H1 (cell line): ENCODE measurements at regions not wholly inside any gene's neighbourhood (a gene's known extent, or its start where the extent isn't known, plus 50 kb on each side); places are given as distances from the start of the nearest gene placed in this dataset.

Experiments
- CTCF ChIA-PET: fragments of 300-600 bp; sonication (Branson Sonifier 250); formaldehyde crosslinking; loops from one replicate; lab custom pipeline; 2021; ENCODE audit not compliant: partially characterized antibody; lab: Charles Lee
- POLR2A ChIA-PET: fragments of 300-600 bp; sonication (Branson Sonifier 250); formaldehyde crosslinking; loops from one replicate; lab custom pipeline; 2021; ENCODE audit warnings: inconsistent platforms; ENCODE audit not compliant: partially characterized antibody; lab: Charles Lee
- DNase-seq, 2 experiments: peaks; one replicate each; pipeline versions ENCODE4 v3.0.0 to v3.0.0-alpha.2; 2010 to 2022; ENCODE audit warnings: low spot score in 2 of 2, low read depth in 1 of 2, mixed read lengths in 1 of 2
- FAIRE-seq: peaks from 2 replicates; lab custom pipeline; 2011; peaks lifted over from hg19 to GRCh38; lab: Jason Lieb, UNC
- H2AFZ ChIP-seq: 2 replicates; pipeline ENCODE4 v1.8.1; 2012; ENCODE audit warnings: low read length, inconsistent platforms
- H2AK5ac ChIP-seq: 2 replicates; pipeline ENCODE4 v1.6.1; 2013; ENCODE audit warnings: low read depth, low read length
- H2BK120ac ChIP-seq: replicated peaks from 2 replicates; pipeline ENCODE3; 2013; ENCODE audit warnings: low read depth, low read length, inconsistent platforms
- H2BK12ac ChIP-seq: 2 replicates; pipeline ENCODE4 v1.6.1; 2013; ENCODE audit warnings: low read depth, low read length
- H2BK15ac ChIP-seq: 2 replicates; pipeline ENCODE4 v1.6.1; 2013; ENCODE audit warnings: low read length
- H2BK20ac ChIP-seq: 2 replicates; pipeline ENCODE4 v1.6.1; 2013; ENCODE audit warnings: low read length
- H2BK5ac ChIP-seq: 2 replicates; pipeline ENCODE4 v1.6.1; 2013; ENCODE audit warnings: low read depth, low read length
- H3K14ac ChIP-seq: 2 replicates; pipeline ENCODE4 v1.6.1; 2013; ENCODE audit warnings: inconsistent platforms; ENCODE audit not compliant: insufficient read length
- H3K18ac ChIP-seq: 2 replicates; pipeline ENCODE4 v1.6.1; 2013; ENCODE audit warnings: low read length; ENCODE audit errors: extremely low read depth
- H3K23ac ChIP-seq: 2 replicates; pipeline ENCODE4 v1.6.1; 2013; ENCODE audit warnings: inconsistent platforms; ENCODE audit not compliant: insufficient read length
- H3K23me2 ChIP-seq: 2 replicates; pipeline ENCODE4 v1.6.1; 2013; ENCODE audit warnings: low read depth, low read length
- H3K27ac ChIP-seq: 2 replicates; pipeline ENCODE4 v1.6.1; 2011; ENCODE audit warnings: low read depth, low read length, inconsistent platforms
- H3K27me3 ChIP-seq, 4 experiments: replicated peaks in 1 of 4; 1 replicate in 1 of 4; 2 replicates in 3 of 4; pipeline versions ENCODE4 v1.6.1 to v1.8.1; 2011 to 2013; ENCODE audit warnings: low read length in 3 of 4, mild to moderate bottlenecking in 3 of 4, inconsistent platforms in 2 of 4, mixed read lengths in 2 of 4, moderate library complexity in 1 of 4; ENCODE audit not compliant: control insufficient read depth in 3 of 4, insufficient read depth in 3 of 4; ENCODE audit errors: extremely low read depth in 1 of 4
- H3K36me3 ChIP-seq, 4 experiments: 2 replicates each; pipeline versions ENCODE4 v1.6.1 to v1.8.1; 2011 to 2013; ENCODE audit warnings: mild to moderate bottlenecking in 4 of 4, low read length in 3 of 4, moderate library complexity in 2 of 4, control low read depth in 1 of 4, inconsistent platforms in 1 of 4; ENCODE audit not compliant: insufficient read depth in 4 of 4, control insufficient read depth in 2 of 4
- H3K4ac ChIP-seq: replicated peaks from 2 replicates; pipeline ENCODE3; 2013; ENCODE audit warnings: low read length, low read depth, mixed read lengths, inconsistent platforms; ENCODE audit not compliant: insufficient read length
- H3K4me1 ChIP-seq, 4 experiments: replicated peaks in 1 of 4; 1 replicate in 1 of 4; 2 replicates in 3 of 4; pipeline versions ENCODE4 v1.6.1 to v1.8.1; 2011 to 2013; ENCODE audit warnings: low read length in 3 of 4, inconsistent platforms in 2 of 4, mixed read lengths in 1 of 4; ENCODE audit not compliant: insufficient read depth in 4 of 4, control insufficient read depth in 3 of 4
- H3K4me2 ChIP-seq, 2 experiments: 2 replicates each; pipeline versions ENCODE4 v1.6.1 to v1.8.1; 2011 to 2013; ENCODE audit warnings: low read depth in 2 of 2, low read length in 2 of 2, control low read depth in 1 of 2, inconsistent platforms in 1 of 2, mild to moderate bottlenecking in 1 of 2; ENCODE audit not compliant: insufficient read depth in 1 of 2
- H3K4me3 ChIP-seq, 4 experiments: fragments of 200-600, 300-600 bp in 1 of 4; sonication (generic), shearing (Covaris generic), sonication (Bioruptor Twin) in 1 of 4; 2 replicates each; pipeline versions ENCODE4 v1.5.1 to v1.8.1; 2011 to 2016; ENCODE audit warnings: low read length in 4 of 4, low read depth in 3 of 4, control low read depth in 2 of 4, inconsistent platforms in 2 of 4, mild to moderate bottlenecking in 2 of 4, mixed read lengths in 1 of 4, moderate library complexity in 1 of 4; ENCODE audit not compliant: insufficient read depth in 2 of 4; ENCODE audit errors: extremely low read depth in 1 of 4
- H3K56ac ChIP-seq: replicated peaks from 2 replicates; pipeline ENCODE3; 2013; ENCODE audit warnings: low read depth, mild to moderate bottlenecking, mixed read lengths, low read length, inconsistent platforms; ENCODE audit not compliant: insufficient read length
- H3K79me1 ChIP-seq: 2 replicates; pipeline ENCODE4 v1.6.1; 2013; ENCODE audit warnings: low read depth, low read length, control low read depth
- H3K79me2 ChIP-seq, 2 experiments: 2 replicates each; pipeline versions ENCODE4 v1.6.1 to v1.8.1; 2012 to 2013; ENCODE audit warnings: low read length in 2 of 2, mild to moderate bottlenecking in 2 of 2, inconsistent platforms in 1 of 2; ENCODE audit not compliant: insufficient read depth in 2 of 2, control insufficient read depth in 1 of 2
- H3K9ac ChIP-seq, 4 experiments: replicated peaks in 1 of 4; 1 replicate in 1 of 4; 2 replicates in 3 of 4; pipeline versions ENCODE4 v1.6.1 to v1.8.1; 2011 to 2013; ENCODE audit warnings: low read depth in 3 of 4, low read length in 3 of 4, control low read depth in 2 of 4, mild to moderate bottlenecking in 2 of 4, moderate library complexity in 2 of 4, inconsistent platforms in 1 of 4; ENCODE audit errors: extremely low read depth in 1 of 4
- H3K9me3 ChIP-seq, 2 experiments: 2 replicates each; pipeline versions ENCODE4 v1.6.1 to v1.8.1; 2012 to 2013; ENCODE audit warnings: mild to moderate bottlenecking in 2 of 2, moderate library complexity in 2 of 2, control low read depth in 1 of 2, inconsistent platforms in 1 of 2, low read depth in 1 of 2, low read length in 1 of 2, mixed read lengths in 1 of 2; ENCODE audit not compliant: insufficient read depth in 2 of 2
- H4K20me1 ChIP-seq, 2 experiments: replicated peaks in 1 of 2; 2 replicates each; pipeline versions ENCODE3 to v1.8.1; 2011 to 2013; ENCODE audit warnings: inconsistent platforms in 2 of 2, low read length in 2 of 2, mild to moderate bottlenecking in 1 of 2; ENCODE audit not compliant: insufficient read depth in 2 of 2, control insufficient read depth in 1 of 2
- H4K5ac ChIP-seq: 2 replicates; pipeline ENCODE4 v1.6.1; 2013; ENCODE audit warnings: low read length, low read depth, mixed read lengths, inconsistent platforms; ENCODE audit not compliant: insufficient read length
- H4K8ac ChIP-seq: 2 replicates; pipeline ENCODE4 v1.8.0; 2013; ENCODE audit warnings: mild to moderate bottlenecking, moderate library complexity, low read length, inconsistent platforms; ENCODE audit not compliant: insufficient read depth; ENCODE audit errors: extremely low read depth
- H4K91ac ChIP-seq: replicated peaks from 2 replicates; pipeline ENCODE3; 2013; ENCODE audit warnings: low read length, mixed read lengths, inconsistent platforms; ENCODE audit not compliant: insufficient read length
- CREB1 ChIP-seq: IDR thresholded peaks from 2 replicates; pipeline ENCODE4 v1.6.1; 2012; ENCODE audit warnings: inconsistent platforms
- JUN ChIP-seq: IDR thresholded peaks from 2 replicates; pipeline ENCODE4 v1.6.1; 2011; ENCODE audit warnings: low read depth, mild to moderate bottlenecking, improper control_type of control experiment, low read length
- PHF8 ChIP-seq: fragments of 200-600 bp; sonication (generic); conservative IDR thresholded peaks from 2 replicates; pipeline ENCODE4 v1.7.1; 2012; ENCODE audit warnings: low read depth, mild to moderate bottlenecking, inconsistent platforms, low read length, moderate library complexity
- POLR2AphosphoS5 ChIP-seq: IDR thresholded peaks from 2 replicates; pipeline ENCODE4 v1.6.1; 2011; ENCODE audit warnings: low read depth, low read length
- RAD21 ChIP-seq, 2 experiments: IDR thresholded peaks in 1 of 2; conservative IDR thresholded peaks in 1 of 2; 2 replicates each; pipeline ENCODE4 v1.6.1; 2011; ENCODE audit warnings: low read depth in 2 of 2, low read length in 2 of 2, improper control_type of control experiment in 1 of 2, inconsistent platforms in 1 of 2, mild to moderate bottlenecking in 1 of 2, moderate library complexity in 1 of 2
- RNF2 ChIP-seq: fragments of 200-900, 300-1000 bp; sonication (generic); IDR thresholded peaks from 2 replicates; pipeline ENCODE4 v1.7.1; 2016; ENCODE audit warnings: borderline replicate concordance, low read depth, mild to moderate bottlenecking, antibody characterized with exemption, low read length; ENCODE audit not compliant: poor library complexity, severe bottlenecking; ENCODE audit errors: missing control alignments
- SRF ChIP-seq: IDR thresholded peaks from 2 replicates; pipeline ENCODE4 v1.6.1; 2011; ENCODE audit warnings: mild to moderate bottlenecking, low read depth, low read length, moderate library complexity
- SUZ12 ChIP-seq: fragments of 200-600 bp; sonication (generic); IDR thresholded peaks from 2 replicates; pipeline ENCODE4 v1.6.1; 2012; ENCODE audit warnings: mild to moderate bottlenecking, inconsistent platforms, low read length, moderate library complexity, mixed read lengths
- WGBS, 2 experiments: shearing (Covaris generic) in 1 of 2; methylation state at CpG; one replicate each; pipeline versions ENCODE4 v1.1.6 to v1.1.7; 2013 to 2015; ENCODE audit warnings: low lambda C conversion rate in 2 of 2, mixed read lengths in 2 of 2, inconsistent platforms in 1 of 2, low coverage in 1 of 2, missing lambda C conversion rate in 1 of 2; ENCODE audit not compliant: insufficient replicate concordance in 2 of 2, insufficient coverage in 1 of 2, insufficient read length in 1 of 2; ENCODE audit errors: extremely low coverage in 1 of 2, missing lambda C conversion rate in 1 of 2; 5-methylcytosine and 5-hydroxymethylcytosine counted together
- TF ChIP-seq, protein P1 (sequence below): IDR thresholded peaks from 2 replicates; pipeline ENCODE4 v1.6.1; 2012; ENCODE audit warnings: low read length, inconsistent platforms

- no peak overlapping the region for H2BK15ac ChIP-seq
- H3K23ac ChIP-seq: no peak overlapping the region
- no peak overlapping the region for H4K5ac ChIP-seq
- H3K9ac ChIP-seq: no peak overlapping the region
- H3K18ac ChIP-seq: no peak overlapping the region
- FAIRE-seq (no peak), DNase-seq (no peak)
- H3K4me2 ChIP-seq: no peak overlapping the region
- H2BK12ac ChIP-seq: no peak overlapping the region; the same call in 1 of the 2 replicates
- H3K4me1 ChIP-seq: peaks cover 0 to 5% (median 0%) of the 10 kb centered on the region in 4 experiments; a peak in 2 of 7 replicates
- H3K4ac ChIP-seq: no peak overlapping the region
- H2BK20ac ChIP-seq: no peak overlapping the region
- H4K8ac ChIP-seq: no peak overlapping the region
- no peaks in the 10 kb centered on the region for H3K36me3 ChIP-seq
- H3K23me2 ChIP-seq: no peaks in the 10 kb centered on the region
- no peak overlapping the region for H3K27ac ChIP-seq
- CTCF ChIA-PET: interaction anchor here (1.5 kb wide), 1 partner anchor 10 kb away, joined by 4 read pairs; no protein-coding TSS in a partner anchor
- 72% methylated on average over 6 of the region's 8 CpGs; no CpG with 5 or more reads in 1 of the 2 experiments for WGBS, 2 experiments
- no peaks in the 10 kb centered on the region for H3K27me3 ChIP-seq
- no peak overlapping the region for H3K4me3 ChIP-seq
- H4K20me1 ChIP-seq: no peaks in the 10 kb centered on the region
- POLR2A ChIA-PET: no interaction called here
- H3K79me1 ChIP-seq: no peaks in the 10 kb centered on the region
- no peak overlapping the region for H2BK120ac ChIP-seq
- H3K14ac ChIP-seq: no peak overlapping the region
- no peak overlapping the region for H4K91ac ChIP-seq
- H3K9me3 ChIP-seq: no peaks in the 10 kb centered on the region
- H3K56ac ChIP-seq: no peak overlapping the region
- no peak overlapping the region for H2AK5ac ChIP-seq
- 0 out of 2 replicates have a peak overlapping the region, but pooled peaks have one; percentile 40 for H2AFZ ChIP-seq
- peak overlapping the region; percentile 37; the same call in 1 of the 2 replicates for H2BK5ac ChIP-seq
- no peaks in the 10 kb centered on the region for H3K79me2 ChIP-seq
- TF ChIP-seq PHF8: no peak
- TF ChIP-seq SUZ12: no peak
- TF ChIP-seq JUN: no peak
- TF ChIP-seq POLR2AphosphoS5: no peak
- no peak for TF ChIP-seq RNF2
- TF ChIP-seq CREB1: no peak
- no peak for TF ChIP-seq RAD21 (IDR thresholded peaks at IDR 0.05 in 1 of 2, conservative IDR thresholded peaks at IDR 0.05 in 1 of 2; ENCODE audit: low read depth in 2 of 2, low read length in 2 of 2)
- TF ChIP-seq, protein P1, sequence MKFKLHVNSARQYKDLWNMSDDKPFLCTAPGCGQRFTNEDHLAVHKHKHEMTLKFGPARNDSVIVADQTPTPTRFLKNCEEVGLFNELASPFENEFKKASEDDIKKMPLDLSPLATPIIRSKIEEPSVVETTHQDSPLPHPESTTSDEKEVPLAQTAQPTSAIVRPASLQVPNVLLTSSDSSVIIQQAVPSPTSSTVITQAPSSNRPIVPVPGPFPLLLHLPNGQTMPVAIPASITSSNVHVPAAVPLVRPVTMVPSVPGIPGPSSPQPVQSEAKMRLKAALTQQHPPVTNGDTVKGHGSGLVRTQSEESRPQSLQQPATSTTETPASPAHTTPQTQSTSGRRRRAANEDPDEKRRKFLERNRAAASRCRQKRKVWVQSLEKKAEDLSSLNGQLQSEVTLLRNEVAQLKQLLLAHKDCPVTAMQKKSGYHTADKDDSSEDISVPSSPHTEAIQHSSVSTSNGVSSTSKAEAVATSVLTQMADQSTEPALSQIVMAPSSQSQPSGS: no peak
- TF ChIP-seq SRF: no peak
Measured at GRCh38 chr13:90427322-90428272, 919.9 kb upstream of the MIR17HG start.
